HG02763 (cell line): ENCODE measurements at regions not wholly inside any gene's neighbourhood (a gene's known extent, or its start where the extent isn't known, plus 50 kb on each side); places are given as distances from the start of the nearest gene placed in this dataset.
"Not testable (repeated sequence)": the region's sequence is repeated elsewhere in the genome, so short reads cannot be mapped to it uniquely, and the experiment has no call there.

Experiments used
- ATAC-seq: cut with Tn5 transposase; IDR thresholded peaks from one replicate; pipeline ENCODE4 v1.9.1; 2021; ENCODE audit warnings: mild to moderate bottlenecking, moderate library complexity; ENCODE audit not compliant: unreplicated experiment

DNA sequence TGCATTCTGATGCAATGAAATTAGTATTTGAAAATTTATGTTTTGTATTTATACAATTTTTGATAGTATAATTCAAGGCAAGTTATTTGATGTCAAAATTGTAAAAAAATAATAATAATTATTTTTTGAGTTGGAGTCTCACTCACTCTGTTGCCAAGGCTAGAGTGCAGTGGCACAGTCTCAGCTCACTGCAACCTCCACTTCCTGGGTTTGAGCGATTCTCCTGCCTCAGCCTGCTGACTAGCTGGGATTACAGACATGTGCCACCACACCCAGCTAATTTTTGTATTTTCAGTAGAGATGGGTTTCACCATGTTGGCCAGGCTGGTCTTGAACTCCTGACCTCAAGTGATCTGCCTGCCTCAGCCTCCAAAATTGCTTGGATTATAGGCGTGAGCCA, 342.4 kb upstream of the ARPP21 start:
- not testable (repeated sequence) for ATAC-seq

GRCh38 chr3:35305406-35305805, 333.9 kb upstream of the ARPP21 start:
- ATAC-seq, result no peak

DNA sequence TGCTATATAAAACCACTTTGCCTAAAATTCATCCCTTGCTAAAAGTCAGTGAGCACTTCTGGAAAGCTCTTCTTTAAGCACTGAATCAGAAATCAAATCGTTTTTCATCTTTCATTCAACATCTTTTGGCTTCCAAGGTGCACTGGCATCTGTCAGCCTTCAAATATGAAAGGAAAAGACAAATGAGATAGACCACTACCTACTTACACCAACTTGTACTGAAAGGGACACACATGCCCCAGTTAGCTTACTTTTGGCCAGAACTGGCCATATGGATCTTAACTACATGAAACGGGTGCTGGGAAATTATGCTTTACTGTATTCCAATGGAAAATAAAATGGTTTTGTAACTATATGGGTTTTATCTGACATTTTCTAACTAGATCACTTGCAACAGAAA, 332.0 kb upstream of the ARPP21 start:
- ATAC-seq, result no peak

GRCh38 chr3:35316841-35317240, 322.5 kb upstream of the ARPP21 start:
- not testable (repeated sequence) for ATAC-seq

- ATAC-seq, result no peak
Observed at GRCh38 chr3:35320646-35321407, 318.5 kb upstream of the ARPP21 start.

DNA sequence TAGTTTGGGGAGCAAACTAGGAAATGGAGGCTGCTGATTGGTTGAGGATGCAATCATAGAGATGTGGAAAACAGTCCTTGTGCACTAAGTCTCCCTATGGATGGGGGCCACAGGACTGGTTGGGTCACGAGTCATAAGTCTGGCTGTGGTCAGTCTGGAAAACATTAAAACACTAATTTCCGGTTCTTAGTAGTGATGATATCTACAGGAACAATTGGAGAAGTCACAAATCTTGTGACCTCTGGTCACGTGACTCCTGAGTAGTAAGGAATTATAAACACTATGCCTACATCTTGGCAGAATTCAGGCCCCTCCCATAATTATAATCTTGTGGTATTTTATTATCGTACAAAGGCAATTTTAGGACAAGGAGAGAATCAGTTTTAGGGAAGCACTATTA, 317.3 kb upstream of the ARPP21 start:
- ATAC-seq, result no peak

GRCh38 chr3:35335703-35336102, 303.6 kb upstream of the ARPP21 start:
- ATAC-seq, result no peak

DNA sequence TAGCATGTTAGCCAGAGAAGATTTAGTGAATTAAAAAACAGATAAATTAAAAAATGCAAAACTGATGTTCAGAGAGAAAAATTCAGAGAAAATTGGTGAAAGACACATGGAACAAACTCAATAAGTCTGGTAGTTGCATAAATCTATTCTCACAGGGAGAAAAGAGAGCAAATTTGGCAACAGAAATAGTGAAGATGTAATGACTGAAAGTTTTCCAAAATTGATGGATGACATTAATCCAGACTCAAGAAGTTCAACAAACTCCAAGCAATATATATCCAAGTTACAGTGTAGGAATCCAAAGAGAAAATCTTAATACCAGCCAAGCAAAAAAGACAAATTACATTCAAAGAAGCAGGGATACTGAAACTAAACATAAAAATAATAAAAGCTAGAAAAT, 302.7 kb upstream of the ARPP21 start:
- no peak for ATAC-seq

- ATAC-seq, result no peak
Observed at GRCh38 chr3:35338186-35338585, 301.1 kb upstream of the ARPP21 start.

DNA sequence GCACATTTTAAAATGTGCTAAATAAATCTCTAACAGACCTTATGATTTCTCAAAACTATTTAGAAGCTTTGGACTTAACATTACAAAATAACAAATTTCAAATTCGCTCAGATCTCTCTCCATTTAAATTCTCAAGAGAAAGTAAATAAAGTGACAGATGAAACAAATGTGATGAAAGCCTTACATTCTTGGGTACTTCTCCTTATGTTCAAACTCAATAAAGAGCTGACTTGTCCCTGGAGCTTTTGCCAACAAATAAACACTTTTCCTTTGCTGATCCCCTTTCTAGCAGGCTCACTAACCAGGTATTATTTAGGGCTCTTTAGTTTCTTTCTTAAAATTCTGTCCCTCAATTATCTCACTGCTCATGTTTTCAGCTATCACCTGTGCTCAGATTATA, 259.1 kb upstream of the ARPP21 start:
- no peak for ATAC-seq

- no peak for ATAC-seq
Observed at GRCh38 chr3:35383216-35383615, 256.1 kb upstream of the ARPP21 start.

- ATAC-seq, result no peak
Observed at GRCh38 chr3:35383719-35384555, 255.4 kb upstream of the ARPP21 start.

- no peak for ATAC-seq
Observed at GRCh38 chr3:35385271-35385670, 254.1 kb upstream of the ARPP21 start.

DNA sequence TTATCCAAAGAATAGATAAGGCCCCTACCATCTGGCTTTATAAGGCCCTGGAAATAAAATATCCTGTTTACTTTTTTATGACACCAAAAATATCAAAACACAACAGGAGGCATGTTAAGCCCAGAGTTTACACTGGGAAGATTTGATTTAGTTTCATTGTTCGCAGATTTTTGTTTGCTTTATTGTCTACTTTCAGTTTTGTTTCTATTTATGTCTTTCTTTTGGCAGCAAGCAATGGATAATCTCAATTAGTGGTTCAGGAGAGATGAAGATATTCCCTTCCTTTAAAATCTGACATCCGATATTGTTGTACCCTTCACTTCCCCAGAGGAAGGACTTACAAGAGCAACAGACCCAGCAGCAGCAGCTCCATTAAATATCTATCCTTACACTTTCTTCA, 249.4 kb upstream of the ARPP21 start:
- ATAC-seq, result no peak

- ATAC-seq, result no peak
Observed at GRCh38 chr3:35392187-35392586, 247.1 kb upstream of the ARPP21 start.

- ATAC-seq, result no peak
Observed at GRCh38 chr3:35393901-35394799, 245.2 kb upstream of the ARPP21 start.

- no peak for ATAC-seq
Observed at GRCh38 chr3:35394905-35395304, 244.4 kb upstream of the ARPP21 start.

DNA sequence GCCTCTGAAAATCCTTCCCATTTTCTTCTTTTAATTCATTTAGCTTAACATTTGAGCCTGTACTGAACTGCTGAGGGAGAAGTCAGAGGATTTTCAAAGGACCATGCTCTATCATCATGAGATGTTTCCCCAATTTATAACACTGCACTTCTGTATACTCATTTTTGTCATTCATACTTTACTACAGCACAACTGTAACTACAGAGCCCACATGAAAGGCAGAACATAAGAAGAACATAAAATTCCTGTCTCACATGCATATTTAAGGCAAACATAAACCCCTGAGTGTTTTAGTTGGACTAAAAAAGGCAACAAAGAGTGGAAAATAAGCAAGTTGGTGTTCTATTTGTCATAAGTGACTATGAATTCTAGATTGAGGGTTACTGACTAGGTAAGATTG, 237.7 kb upstream of the ARPP21 start:
- no peak for ATAC-seq

DNA sequence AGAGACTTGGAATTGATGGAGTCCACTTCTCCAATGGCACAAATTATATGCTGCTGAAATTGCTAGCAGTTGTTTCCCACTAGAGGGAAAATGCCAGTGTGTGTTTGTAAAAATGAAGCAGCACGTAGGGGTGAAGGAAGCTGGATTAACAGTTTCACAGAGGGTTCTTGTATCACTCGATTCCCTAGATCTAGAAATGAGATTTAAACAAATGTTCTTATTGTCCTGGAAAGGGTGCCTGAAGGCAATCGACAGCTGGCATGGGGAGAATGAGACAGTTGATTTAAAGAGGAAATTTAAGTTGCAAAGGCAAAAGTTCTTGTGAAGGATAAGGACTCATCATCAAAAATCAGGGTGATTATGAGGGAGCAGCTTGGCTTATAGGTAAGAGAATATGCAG, 234.8 kb upstream of the ARPP21 start:
- ATAC-seq, result no peak

- ATAC-seq, result no peak
Observed at GRCh38 chr3:35408882-35409281, 230.4 kb upstream of the ARPP21 start.

DNA sequence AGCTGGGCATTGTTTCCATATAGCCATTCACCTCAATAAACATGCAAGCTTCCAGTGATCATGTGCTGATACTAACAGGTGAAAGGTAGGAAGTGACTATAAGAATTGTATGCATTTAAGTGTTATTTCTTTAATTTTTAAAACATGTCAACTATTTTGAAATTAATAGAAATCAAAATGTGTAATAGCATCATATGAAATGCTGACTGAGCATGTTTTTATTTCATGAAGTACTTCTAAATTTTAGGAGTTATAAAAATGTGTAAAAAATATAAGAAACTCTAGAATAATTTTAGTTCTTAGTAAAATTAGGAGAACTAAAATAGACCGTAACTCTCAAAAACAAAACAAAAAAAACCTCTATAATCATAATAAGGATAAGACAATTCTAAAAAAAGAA, 229.3 kb upstream of the ARPP21 start:
- ATAC-seq, result no peak
